ENCODE measurements at regions not wholly inside any gene's neighbourhood (a gene's known extent, or its start where the extent isn't known, plus 50 kb on each side); places are given as distances from the start of the nearest gene placed in this dataset.

DNA sequence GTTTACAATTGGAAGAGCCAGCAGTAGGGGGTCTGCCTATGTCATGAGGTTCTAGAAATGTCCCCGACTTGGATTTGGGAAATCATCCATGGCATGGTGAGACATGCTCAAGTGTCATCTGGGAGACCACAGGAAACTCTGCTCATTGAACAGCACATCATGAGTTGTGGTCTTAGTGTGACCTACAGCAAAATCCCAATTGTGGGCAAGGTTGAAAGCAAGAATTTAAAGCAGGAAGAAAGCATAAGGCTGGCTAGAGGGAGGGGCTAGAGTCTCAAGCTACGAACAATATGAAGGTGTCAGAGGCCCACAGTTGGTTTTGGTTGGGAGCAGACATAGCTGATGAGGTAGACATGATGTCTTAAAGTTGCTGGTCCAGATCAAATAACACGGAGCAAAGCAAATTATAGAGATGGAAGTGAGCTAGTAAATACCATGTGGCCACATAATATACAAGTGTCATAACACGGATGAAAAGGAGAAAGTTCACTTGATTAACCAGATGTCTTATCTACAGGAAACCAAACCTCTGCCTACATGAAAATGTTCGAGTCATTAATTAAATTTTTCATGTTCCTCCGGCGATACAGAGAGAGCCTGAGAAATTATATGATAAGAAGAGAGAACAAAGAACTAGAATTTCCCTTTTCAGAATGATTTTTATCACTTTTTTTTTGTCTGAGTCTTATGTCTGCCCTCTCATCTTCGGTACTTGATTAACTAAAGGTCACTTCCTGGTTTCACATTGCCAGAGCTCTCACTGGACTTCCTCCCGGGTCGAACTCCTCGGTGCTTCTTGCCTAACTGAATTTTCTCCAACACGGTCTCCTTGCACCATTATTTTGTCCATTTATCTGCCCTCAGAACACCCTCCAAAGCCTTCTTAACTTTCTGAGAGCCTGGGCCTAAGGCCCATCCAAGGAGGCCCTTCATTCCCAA, 67.5 kb upstream of the DUSP10 start:
- Histone ChIP-seq H2AFZ (ENCODE audit: low read length) (peak overlapping the region; percentile 13; the same call in 1 of the 2 replicates), H3K27me3 (ENCODE audit: low read length) (no peaks in the 10 kb centered on the region), H4K20me1 (ENCODE audit: low read length) (no peaks in the 10 kb centered on the region), H3K79me2 (ENCODE audit: low read length) (no peaks in the 10 kb centered on the region), H3K27ac (ENCODE audit: low read length) (peak overlapping the region; percentile 93), H3K4me2 (ENCODE audit: low read length) (peak overlapping the region; percentile 40), H3K4me1 (ENCODE audit: insufficient read depth, low read length) (peaks cover 37% of the 10 kb centered on the region), H3K9ac (ENCODE audit: low read length) (peak overlapping the region; percentile 23), H3K9me3 (ENCODE audit: low read length) (no peaks in the 10 kb centered on the region), H3F3A (ENCODE audit: low read length, unreplicated experiment) (peaks cover 9% of the 10 kb centered on the region), H3K4me3 (ENCODE audit: low read length) (no peak overlapping the region), H3K36me3 (ENCODE audit: low read depth, low read length) (no peaks in the 10 kb centered on the region), H3K9me2 (replicated peaks; ENCODE audit: low read length) (no peaks in the 10 kb centered on the region)
- BruUV-seq (replicated peaks) = no TSS peak
- TF ChIP-seq EZH2 (IDR thresholded peaks at IDR 0.05; ENCODE audit: low read length, unreplicated experiment) = no peak
- TF ChIP-seq EZH2phosphoT487 (IDR thresholded peaks at IDR 0.05; ENCODE audit: borderline replicate concordance, low read length) = no peak
- TF ChIP-seq, protein P1, sequence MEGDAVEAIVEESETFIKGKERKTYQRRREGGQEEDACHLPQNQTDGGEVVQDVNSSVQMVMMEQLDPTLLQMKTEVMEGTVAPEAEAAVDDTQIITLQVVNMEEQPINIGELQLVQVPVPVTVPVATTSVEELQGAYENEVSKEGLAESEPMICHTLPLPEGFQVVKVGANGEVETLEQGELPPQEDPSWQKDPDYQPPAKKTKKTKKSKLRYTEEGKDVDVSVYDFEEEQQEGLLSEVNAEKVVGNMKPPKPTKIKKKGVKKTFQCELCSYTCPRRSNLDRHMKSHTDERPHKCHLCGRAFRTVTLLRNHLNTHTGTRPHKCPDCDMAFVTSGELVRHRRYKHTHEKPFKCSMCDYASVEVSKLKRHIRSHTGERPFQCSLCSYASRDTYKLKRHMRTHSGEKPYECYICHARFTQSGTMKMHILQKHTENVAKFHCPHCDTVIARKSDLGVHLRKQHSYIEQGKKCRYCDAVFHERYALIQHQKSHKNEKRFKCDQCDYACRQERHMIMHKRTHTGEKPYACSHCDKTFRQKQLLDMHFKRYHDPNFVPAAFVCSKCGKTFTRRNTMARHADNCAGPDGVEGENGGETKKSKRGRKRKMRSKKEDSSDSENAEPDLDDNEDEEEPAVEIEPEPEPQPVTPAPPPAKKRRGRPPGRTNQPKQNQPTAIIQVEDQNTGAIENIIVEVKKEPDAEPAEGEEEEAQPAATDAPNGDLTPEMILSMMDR (conservative IDR thresholded peaks at IDR 0.05; ENCODE audit: low read depth, low read length) = no peak
- ChIA-PET CTCF (no interaction called here), POLR2A (ENCODE audit: unreplicated experiment) (no interaction called here)
- peak; percentile 60 for DNase-seq
- no peak; the same call in 1 of the 2 replicates for ATAC-seq
- intact Hi-C loops (cut with micrococcal nuclease) = no loop called here

DNA sequence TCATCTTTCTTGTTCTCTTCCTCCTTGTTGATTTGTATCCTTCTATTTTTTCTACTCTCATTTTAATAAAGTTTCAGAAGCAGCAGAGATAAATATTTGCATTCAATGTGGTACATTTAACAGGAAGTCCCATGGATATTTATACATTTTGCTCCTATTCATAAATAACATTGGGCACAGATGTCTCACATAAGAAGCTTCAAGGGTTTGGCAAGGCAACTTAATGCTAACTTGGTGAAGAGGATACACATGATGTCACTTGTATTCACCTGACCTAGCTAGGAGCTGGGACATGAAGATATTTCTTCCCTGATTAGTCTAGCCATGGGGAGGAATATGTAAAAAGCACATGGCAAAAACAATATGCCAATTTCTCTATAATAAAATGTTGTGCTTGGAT, 65.1 kb upstream of the DUSP10 start:
- Histone ChIP-seq H3K4me3 (ENCODE audit: low read length) (no peak overlapping the region), H3K27ac (ENCODE audit: low read length) (no peak overlapping the region), H3K79me2 (ENCODE audit: low read length) (no peaks in the 10 kb centered on the region), H3F3A (ENCODE audit: low read length, unreplicated experiment) (peaks cover 9% of the 10 kb centered on the region), H3K27me3 (ENCODE audit: low read length) (no peaks in the 10 kb centered on the region), H4K20me1 (ENCODE audit: low read length) (no peaks in the 10 kb centered on the region), H3K4me2 (ENCODE audit: low read length) (no peak overlapping the region), H3K9me2 (replicated peaks; ENCODE audit: low read length) (no peaks in the 10 kb centered on the region), H3K9me3 (ENCODE audit: low read length) (no peaks in the 10 kb centered on the region), H3K36me3 (ENCODE audit: low read depth, low read length) (no peaks in the 10 kb centered on the region), H3K9ac (ENCODE audit: low read length) (no peak overlapping the region), H3K4me1 (ENCODE audit: insufficient read depth, low read length) (peaks cover 39% of the 10 kb centered on the region), H2AFZ (ENCODE audit: low read length) (no peak overlapping the region)
- no peak for DNase-seq
- BruUV-seq (replicated peaks) = no TSS peak
- intact Hi-C loops (cut with micrococcal nuclease) = no loop called here
- ChIA-PET CTCF (no interaction called here), POLR2A (ENCODE audit: unreplicated experiment) (no interaction called here)
- TF ChIP-seq, protein P1 (conservative IDR thresholded peaks at IDR 0.05; ENCODE audit: low read depth, low read length) = no peak
- TF ChIP-seq EZH2phosphoT487 (IDR thresholded peaks at IDR 0.05; ENCODE audit: borderline replicate concordance, low read length) (no peak), EZH2 (IDR thresholded peaks at IDR 0.05; ENCODE audit: low read length, unreplicated experiment) (no peak)
- no peak for ATAC-seq

DNA sequence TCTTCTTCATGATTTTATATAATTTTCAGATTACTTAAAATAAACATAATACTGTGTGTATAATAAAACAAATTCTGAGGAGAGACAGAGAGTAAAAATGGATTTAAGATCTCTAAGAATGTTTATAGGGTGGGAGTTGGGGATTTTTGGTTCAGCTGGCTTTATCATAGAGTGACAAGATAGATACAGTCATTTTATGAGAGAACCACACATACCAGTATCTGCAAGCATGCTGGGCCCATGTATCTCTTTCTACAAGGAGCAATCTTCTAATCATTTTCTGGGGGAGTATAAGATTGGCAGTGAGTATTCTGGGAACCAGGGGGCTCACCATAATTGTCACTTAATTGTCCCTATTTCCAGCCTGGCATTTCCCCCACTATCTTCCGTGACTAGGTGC, 64.3 kb upstream of the DUSP10 start:
- Histone ChIP-seq H3K9ac (ENCODE audit: low read length) (no peak overlapping the region), H3K27me3 (ENCODE audit: low read length) (no peaks in the 10 kb centered on the region), H3K27ac (ENCODE audit: low read length) (no peak overlapping the region), H3K36me3 (ENCODE audit: low read depth, low read length) (no peaks in the 10 kb centered on the region), H3K79me2 (ENCODE audit: low read length) (no peaks in the 10 kb centered on the region), H3K4me3 (ENCODE audit: low read length) (no peak overlapping the region), H3K9me2 (replicated peaks; ENCODE audit: low read length) (no peaks in the 10 kb centered on the region), H3K4me1 (ENCODE audit: insufficient read depth, low read length) (peaks cover 41% of the 10 kb centered on the region), H3F3A (ENCODE audit: low read length, unreplicated experiment) (peaks cover 6% of the 10 kb centered on the region), H2AFZ (ENCODE audit: low read length) (no peak overlapping the region), H3K4me2 (ENCODE audit: low read length) (no peak overlapping the region), H4K20me1 (ENCODE audit: low read length) (no peaks in the 10 kb centered on the region), H3K9me3 (ENCODE audit: low read length) (no peaks in the 10 kb centered on the region)
- no peak for ATAC-seq
- TF ChIP-seq EZH2 (IDR thresholded peaks at IDR 0.05; ENCODE audit: low read length, unreplicated experiment) (no peak), EZH2phosphoT487 (IDR thresholded peaks at IDR 0.05; ENCODE audit: borderline replicate concordance, low read length) (no peak)
- TF ChIP-seq, protein P1 (conservative IDR thresholded peaks at IDR 0.05; ENCODE audit: low read depth, low read length) = no peak
- BruUV-seq (replicated peaks) = no TSS peak
- POLR2A ChIA-PET (ENCODE audit: unreplicated experiment) = no interaction called here
- CTCF ChIA-PET = no interaction called here
- intact Hi-C loops (cut with micrococcal nuclease) = no loop called here
- DNase-seq = no peak

Measured in PC-3 (cell line).